Epidermal melanocyte (primary cell): ENCODE measurements at regions not wholly inside any gene's neighbourhood (a gene's known extent, or its start where the extent isn't known, plus 50 kb on each side); places are given as distances from the start of the nearest gene placed in this dataset.
A peak's percentile ranks its signal among the peaks of the same experiment; 100 is the strongest.
"Not testable (repeated sequence)": the region's sequence is repeated elsewhere in the genome, so short reads cannot be mapped to it uniquely, and the experiment has no call there.

Experiments used
- DNase-seq: peaks from one replicate; pipeline ENCODE4 v3.0.0; 2011; ENCODE audit warnings: low spot score; ENCODE audit not compliant: insufficient read length

GRCh38 chr4:67332627-67333026 lies 212.7 kb downstream of the CENPC start:
- DNase-seq: no peak

GRCh38 chr4:67328393-67328792 lies 216.9 kb downstream of the CENPC start:
- DNase-seq: no peak

GRCh38 chr4:67328018-67328278 lies 217.4 kb downstream of the CENPC start:
- no peak for DNase-seq

- DNase-seq: peak; percentile 73
Measured at GRCh38 chr4:67327245-67328017, 217.9 kb downstream of the CENPC start.

- no peak for DNase-seq
Measured at GRCh38 chr4:67325791-67326190, 219.5 kb downstream of the CENPC start.

- no peak for DNase-seq
Measured at GRCh38 chr4:67320645-67321044, 224.7 kb downstream of the CENPC start.

GRCh38 chr4:67319607-67320006 lies 225.7 kb downstream of the CENPC start:
- DNase-seq: not testable (repeated sequence)

- DNase-seq: not testable (repeated sequence)
Measured at GRCh38 chr4:67300497-67301185, 244.7 kb downstream of the CENPC start.

GRCh38 chr4:67292636-67293035 lies 252.7 kb downstream of the CENPC start:
- no peak for DNase-seq

- no peak for DNase-seq
Measured at GRCh38 chr4:67292045-67292444, 253.3 kb downstream of the CENPC start.

GRCh38 chr4:67291644-67292043 lies 253.7 kb downstream of the CENPC start:
- DNase-seq: no peak

- no peak for DNase-seq
Measured at GRCh38 chr4:67288964-67289363, 256.3 kb downstream of the CENPC start.

GRCh38 chr4:67286724-67287123 lies 258.6 kb downstream of the CENPC start:
- DNase-seq: no peak

GRCh38 chr4:67282749-67283148 lies 262.6 kb downstream of the CENPC start:
- DNase-seq: no peak

GRCh38 chr4:67275179-67275750 lies 270.0 kb downstream of the CENPC start:
- DNase-seq: no peak

- not testable (repeated sequence) for DNase-seq
Measured at GRCh38 chr4:67274671-67275070, 270.6 kb downstream of the CENPC start.

- DNase-seq: no peak
Measured at GRCh38 chr4:67273666-67274065, 271.6 kb downstream of the CENPC start.

- DNase-seq: no peak
Measured at GRCh38 chr4:67261971-67262370, 283.3 kb downstream of the CENPC start.

- no peak for DNase-seq
Measured at GRCh38 chr4:67256388-67257043, 288.8 kb downstream of the CENPC start.

- no peak for DNase-seq
Measured at GRCh38 chr4:67250131-67250896, 295.0 kb downstream of the CENPC start.

GRCh38 chr4:67236788-67237187 lies 308.5 kb downstream of the CENPC start:
- DNase-seq: no peak

GRCh38 chr4:67236318-67236717 lies 309.0 kb downstream of the CENPC start:
- no peak for DNase-seq
